ENCODE measurements at regions not wholly inside any gene's neighbourhood (a gene's known extent, or its start where the extent isn't known, plus 50 kb on each side); places are given as distances from the start of the nearest gene placed in this dataset.

- POLR2A ChIA-PET: no interaction called here
- no peaks in the 10 kb centered on the region for H3K9me3 Mint-ChIP-seq (ENCODE audit: unreplicated experiment)
- CTCF ChIA-PET: no interaction called here
- H3K27me3 Mint-ChIP-seq (ENCODE audit: insufficient read depth, unreplicated experiment): no peaks in the 10 kb centered on the region
- H3K4me3 Mint-ChIP-seq (ENCODE audit: unreplicated experiment): no peak overlapping the region
- no peaks in the 10 kb centered on the region for H3K4me1 Mint-ChIP-seq (ENCODE audit: low read depth, unreplicated experiment)
- TF ChIP-seq CTCF (IDR thresholded peaks at IDR 0.05; ENCODE audit: insufficient read depth in 1 of 2, low read depth in 1 of 2, low read length in 1 of 2, severe bottlenecking in 1 of 2, unreplicated experiment in 1 of 2): no peak
- H3K4me1 ChIP-seq: no peaks in the 10 kb centered on the region
- H3K9me3 ChIP-seq: no peaks in the 10 kb centered on the region
- BruUV-seq (replicated peaks): no TSS peak
- no peak overlapping the region for H3K4me3 ChIP-seq (ENCODE audit: low read depth, low read length)
- no peaks in the 10 kb centered on the region for H3K36me3 Mint-ChIP-seq (ENCODE audit: insufficient read depth, unreplicated experiment)
- no peak overlapping the region for H3K27ac Mint-ChIP-seq (ENCODE audit: unreplicated experiment)
- no peak for DNase-seq
- no peaks in the 10 kb centered on the region for H3K27me3 ChIP-seq (replicated peaks; ENCODE audit: control insufficient read depth, insufficient read depth, low read length)
- H3K36me3 ChIP-seq (ENCODE audit: control insufficient read depth, insufficient read depth, low read length): no peaks in the 10 kb centered on the region
- intact Hi-C loops (cut with micrococcal nuclease; ENCODE audit: unreplicated experiment): no loop called here
Observed at GRCh38 chr1:195428927-195429326, 1179.3 kb downstream of the KCNT2 start.

GRCh38 chr1:195415584-195415983, 1192.7 kb downstream of the KCNT2 start:
- no TSS peak for BruUV-seq (replicated peaks)
- intact Hi-C loops (cut with micrococcal nuclease; ENCODE audit: unreplicated experiment): no loop called here
- Mint-ChIP-seq H3K27ac (ENCODE audit: unreplicated experiment) (no peak overlapping the region), H3K4me1 (ENCODE audit: low read depth, unreplicated experiment) (no peaks in the 10 kb centered on the region), H3K36me3 (ENCODE audit: insufficient read depth, unreplicated experiment) (no peaks in the 10 kb centered on the region), H3K9me3 (ENCODE audit: unreplicated experiment) (no peaks in the 10 kb centered on the region), H3K4me3 (ENCODE audit: unreplicated experiment) (no peak overlapping the region), H3K27me3 (ENCODE audit: insufficient read depth, unreplicated experiment) (peaks cover 2% of the 10 kb centered on the region)
- Histone ChIP-seq H3K4me3 (ENCODE audit: low read depth, low read length) (no peak overlapping the region), H3K27me3 (replicated peaks; ENCODE audit: control insufficient read depth, insufficient read depth, low read length) (no peaks in the 10 kb centered on the region), H3K36me3 (ENCODE audit: control insufficient read depth, insufficient read depth, low read length) (no peaks in the 10 kb centered on the region), H3K4me1 (no peaks in the 10 kb centered on the region), H3K9me3 (no peaks in the 10 kb centered on the region)
- ChIA-PET CTCF (no interaction called here), POLR2A (no interaction called here)
- no peak for DNase-seq
- TF ChIP-seq CTCF (IDR thresholded peaks at IDR 0.05; ENCODE audit: insufficient read depth in 1 of 2, low read depth in 1 of 2, low read length in 1 of 2, severe bottlenecking in 1 of 2, unreplicated experiment in 1 of 2): no peak

GRCh38 chr1:195394567-195394966, 1213.7 kb downstream of the KCNT2 start:
- no peak overlapping the region for H3K27ac Mint-ChIP-seq (ENCODE audit: unreplicated experiment)
- DNase-seq: no peak
- Histone ChIP-seq H3K4me1 (no peaks in the 10 kb centered on the region), H3K4me3 (ENCODE audit: low read depth, low read length) (no peak overlapping the region), H3K36me3 (ENCODE audit: control insufficient read depth, insufficient read depth, low read length) (no peaks in the 10 kb centered on the region), H3K9me3 (no peaks in the 10 kb centered on the region), H3K27me3 (replicated peaks; ENCODE audit: control insufficient read depth, insufficient read depth, low read length) (no peaks in the 10 kb centered on the region)
- BruUV-seq (replicated peaks): no TSS peak
- intact Hi-C loops (cut with micrococcal nuclease; ENCODE audit: unreplicated experiment): no loop called here
- no peaks in the 10 kb centered on the region for H3K4me1 Mint-ChIP-seq (ENCODE audit: low read depth, unreplicated experiment)
- no peaks in the 10 kb centered on the region for H3K9me3 Mint-ChIP-seq (ENCODE audit: unreplicated experiment)
- H3K4me3 Mint-ChIP-seq (ENCODE audit: unreplicated experiment): no peak overlapping the region
- no peaks in the 10 kb centered on the region for H3K36me3 Mint-ChIP-seq (ENCODE audit: insufficient read depth, unreplicated experiment)
- CTCF ChIA-PET: no interaction called here
- H3K27me3 Mint-ChIP-seq (ENCODE audit: insufficient read depth, unreplicated experiment): no peaks in the 10 kb centered on the region
- no peak for TF ChIP-seq CTCF (IDR thresholded peaks at IDR 0.05; ENCODE audit: insufficient read depth in 1 of 2, low read depth in 1 of 2, low read length in 1 of 2, severe bottlenecking in 1 of 2, unreplicated experiment in 1 of 2)
- POLR2A ChIA-PET: no interaction called here
